IPS-20b (cell line): ENCODE measurements at regions not wholly inside any gene's neighbourhood (a gene's known extent, or its start where the extent isn't known, plus 50 kb on each side); places are given as distances from the start of the nearest gene placed in this dataset.

ENCODE experiments used
- H3K27ac ChIP-seq: one replicate; pipeline ENCODE4 v1.5.1; 2013; ENCODE audit warnings: low read length
- H3K27me3 ChIP-seq: 2 replicates; pipeline ENCODE4 v1.6.1; 2013; ENCODE audit warnings: mild to moderate bottlenecking, low read length, inconsistent platforms; ENCODE audit not compliant: insufficient read depth
- H3K36me3 ChIP-seq: 2 replicates; pipeline ENCODE4 v1.6.1; 2013; ENCODE audit warnings: low read depth, mild to moderate bottlenecking, inconsistent platforms, low read length, moderate library complexity; ENCODE audit not compliant: insufficient read depth
- H3K4me1 ChIP-seq: 2 replicates; pipeline ENCODE4 v1.6.1; 2013; ENCODE audit warnings: mild to moderate bottlenecking, control low read depth, inconsistent platforms, low read length, moderate library complexity; ENCODE audit not compliant: insufficient read depth
- H3K4me3 ChIP-seq: 2 replicates; pipeline ENCODE4 v1.5.1; 2013; ENCODE audit warnings: mild to moderate bottlenecking, low read length, inconsistent platforms
- H3K9ac ChIP-seq: 2 replicates; pipeline ENCODE4 v1.6.1; 2013; ENCODE audit warnings: low read depth, mild to moderate bottlenecking, inconsistent platforms, low read length, moderate library complexity
- H3K9me3 ChIP-seq: 2 replicates; pipeline ENCODE4 v1.6.1; 2013; ENCODE audit warnings: mild to moderate bottlenecking, low read depth, low read length, inconsistent platforms; ENCODE audit not compliant: insufficient read depth

DNA sequence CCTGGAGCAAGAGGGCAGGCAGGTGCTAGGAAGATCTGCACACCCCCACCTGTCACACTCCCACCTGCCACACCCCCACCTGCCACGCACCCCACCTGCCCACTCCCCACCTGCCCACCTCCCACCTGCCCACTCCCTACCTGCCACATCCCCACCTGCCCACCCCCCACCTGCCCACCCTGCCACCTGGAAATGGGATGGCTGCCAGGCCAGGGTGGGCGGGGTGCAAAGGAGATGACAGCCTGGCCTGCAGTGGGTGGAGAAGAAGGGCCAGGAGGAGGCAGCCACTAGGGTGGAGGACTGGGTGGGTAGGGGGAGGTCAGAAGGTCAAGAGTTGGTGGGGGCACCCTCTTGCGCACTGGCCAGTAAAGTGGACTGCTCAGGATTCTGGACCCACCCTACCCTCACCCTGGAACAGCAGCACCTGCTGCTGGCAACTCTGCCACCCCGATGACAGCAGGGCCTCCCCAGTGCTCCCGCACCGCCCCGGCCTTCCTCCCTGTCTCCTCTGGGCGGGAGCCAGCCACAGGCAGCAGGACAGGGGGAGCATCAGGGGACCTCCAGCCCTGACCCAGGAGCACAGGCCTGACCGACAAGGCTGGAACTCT is 66.8 kb upstream of the NKX1-1 start:
- Histone ChIP-seq H3K4me1 (no peaks in the 10 kb centered on the region), H3K36me3 (no peaks in the 10 kb centered on the region), H3K9ac (no peak overlapping the region), H3K27me3 (peaks cover 20% of the 10 kb centered on the region; the same call in 1 of the 2 replicates), H3K4me3 (no peak overlapping the region), H3K9me3 (no peaks in the 10 kb centered on the region), H3K27ac (no peak overlapping the region)

DNA sequence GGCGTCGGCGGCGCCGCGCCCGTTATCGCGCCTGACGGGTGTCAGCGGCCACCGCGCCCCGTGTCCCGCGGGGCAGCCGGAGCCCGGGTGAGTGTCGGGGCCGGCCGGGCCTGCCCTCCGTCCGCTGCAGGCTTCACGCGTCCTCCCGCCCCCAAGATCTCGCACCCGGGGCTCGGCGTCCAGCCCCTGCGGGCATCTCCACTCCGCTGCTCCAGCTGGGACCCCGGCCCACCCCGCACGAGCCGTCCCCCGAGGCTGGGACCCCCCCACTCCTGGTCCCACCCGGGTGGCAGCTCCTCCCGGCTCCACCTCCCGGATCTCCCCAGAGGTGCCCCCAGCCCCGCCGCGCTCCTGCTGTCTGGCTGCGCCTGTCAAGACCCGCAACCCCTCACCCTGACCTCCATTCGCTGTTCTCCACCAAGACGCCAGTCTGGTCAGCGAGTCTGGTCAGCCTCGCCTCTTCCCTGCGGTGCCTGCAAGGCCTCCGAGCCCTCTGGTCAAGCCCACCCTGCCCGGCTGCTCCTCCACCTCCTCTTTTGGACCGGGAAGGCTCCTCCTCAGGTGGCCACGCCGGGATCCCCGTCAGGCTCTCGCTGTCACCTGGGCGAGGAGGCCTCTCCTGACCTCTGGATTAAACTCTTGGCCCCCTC is 66.0 kb upstream of the NKX1-1 start:
- H3K4me3 ChIP-seq, result no peak overlapping the region
- no peaks in the 10 kb centered on the region for H3K9me3 ChIP-seq
- H3K27me3 ChIP-seq, result peaks cover 20% of the 10 kb centered on the region; the same call in 1 of the 2 replicates
- H3K36me3 ChIP-seq, result no peaks in the 10 kb centered on the region
- H3K9ac ChIP-seq, result no peak overlapping the region
- H3K27ac ChIP-seq, result no peak overlapping the region
- H3K4me1 ChIP-seq, result no peaks in the 10 kb centered on the region

DNA sequence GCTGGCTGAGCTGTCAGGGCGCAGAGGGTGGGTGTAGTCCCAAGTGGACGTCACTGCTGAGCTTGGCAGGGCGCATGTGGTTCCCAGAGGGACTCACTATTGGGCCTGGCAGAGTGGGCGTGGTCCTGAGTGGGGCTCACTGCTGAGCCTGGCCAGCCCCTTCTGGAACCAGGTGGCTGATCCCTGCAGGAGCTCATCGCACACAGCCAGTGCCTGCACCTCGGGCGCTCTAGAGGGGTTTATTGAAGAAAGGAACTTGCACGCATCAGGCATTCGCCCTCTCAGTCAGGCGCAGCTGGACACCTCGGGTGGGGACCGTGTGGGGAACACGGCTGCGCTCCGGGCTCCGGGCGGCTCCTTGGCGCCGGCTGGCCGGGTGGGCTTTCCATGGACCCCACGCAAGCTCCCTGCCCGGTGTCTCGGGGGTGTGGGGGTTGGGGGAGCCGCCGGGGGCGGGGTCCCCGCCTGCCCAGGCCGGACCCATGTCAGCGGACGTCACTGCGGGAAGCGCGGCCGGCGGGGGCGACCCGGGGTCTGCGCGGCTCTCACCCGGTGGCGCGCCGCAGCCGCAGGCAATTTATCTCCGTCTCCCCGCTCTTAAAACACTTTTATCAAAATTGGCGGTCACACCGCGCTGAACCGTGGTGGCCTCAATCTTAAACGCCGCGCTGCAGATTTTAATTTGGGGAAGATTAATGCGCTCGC is 65.4 kb upstream of the NKX1-1 start:
- Histone ChIP-seq H3K4me3 (no peak overlapping the region), H3K27me3 (peaks cover 20% of the 10 kb centered on the region; the same call in 1 of the 2 replicates)

DNA sequence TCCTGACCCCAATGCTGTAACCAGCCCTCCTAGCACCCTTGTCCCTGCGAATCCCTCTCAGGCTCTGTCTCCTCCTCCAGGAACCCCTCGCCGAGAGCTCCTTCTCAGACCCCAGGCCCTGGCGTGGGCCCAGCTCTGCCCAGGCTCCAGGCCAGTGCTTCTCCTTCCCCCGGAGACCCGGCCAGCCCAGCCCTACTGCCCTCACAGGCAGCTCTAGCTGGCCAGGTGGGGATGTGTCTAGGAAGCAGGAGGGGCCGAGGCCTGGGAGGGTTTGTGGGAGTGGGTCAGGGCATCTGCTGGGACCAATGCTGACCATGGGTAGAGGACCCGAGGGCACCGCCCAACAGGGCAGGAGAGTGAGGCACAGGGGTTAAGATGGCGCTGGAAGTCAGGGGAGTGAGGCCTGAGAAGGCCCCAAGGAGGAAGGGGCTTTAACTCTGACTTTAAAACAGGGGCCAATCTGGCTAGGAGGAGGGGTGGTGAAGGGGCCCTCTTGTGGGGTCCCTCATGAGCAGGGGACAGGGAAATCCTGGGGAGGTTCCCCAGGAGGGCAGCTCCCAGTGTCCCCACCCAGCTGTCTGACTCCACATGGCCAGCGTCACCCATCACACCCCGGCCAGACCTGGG is 64.7 kb upstream of the NKX1-1 start:
- Histone ChIP-seq H3K36me3 (no peaks in the 10 kb centered on the region), H3K9ac (no peak overlapping the region), H3K27ac (no peak overlapping the region), H3K4me1 (no peaks in the 10 kb centered on the region), H3K4me3 (no peak overlapping the region), H3K9me3 (no peaks in the 10 kb centered on the region), H3K27me3 (peaks cover 20% of the 10 kb centered on the region; the same call in 1 of the 2 replicates)

More for the DNA sequence above, 65.4 kb upstream of the NKX1-1 start:
- H3K4me1 ChIP-seq, result no peaks in the 10 kb centered on the region
- H3K27ac ChIP-seq, result no peak overlapping the region
- H3K36me3 ChIP-seq, result no peaks in the 10 kb centered on the region
- H3K9me3 ChIP-seq, result no peaks in the 10 kb centered on the region
- no peak overlapping the region for H3K9ac ChIP-seq

DNA sequence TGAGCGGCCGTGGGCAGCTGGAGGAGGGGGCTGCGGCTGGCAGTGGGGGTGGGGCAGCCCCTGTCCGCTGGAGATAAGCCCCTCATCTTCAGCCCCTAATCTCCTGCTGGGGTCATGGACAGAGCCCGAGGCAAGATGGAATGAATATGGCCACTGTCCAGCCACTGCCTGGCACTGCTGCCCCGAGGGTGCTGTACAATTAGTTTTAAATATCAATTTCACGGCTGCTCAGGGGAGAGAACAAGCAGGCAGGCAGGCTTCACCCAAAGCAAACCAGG is 64.1 kb upstream of the NKX1-1 start:
- Histone ChIP-seq H3K36me3 (no peaks in the 10 kb centered on the region), H3K9me3 (no peaks in the 10 kb centered on the region), H3K27ac (no peak overlapping the region), H3K4me3 (no peak overlapping the region), H3K9ac (no peak overlapping the region), H3K27me3 (peaks cover 20% of the 10 kb centered on the region; the same call in 1 of the 2 replicates), H3K4me1 (no peaks in the 10 kb centered on the region)

DNA sequence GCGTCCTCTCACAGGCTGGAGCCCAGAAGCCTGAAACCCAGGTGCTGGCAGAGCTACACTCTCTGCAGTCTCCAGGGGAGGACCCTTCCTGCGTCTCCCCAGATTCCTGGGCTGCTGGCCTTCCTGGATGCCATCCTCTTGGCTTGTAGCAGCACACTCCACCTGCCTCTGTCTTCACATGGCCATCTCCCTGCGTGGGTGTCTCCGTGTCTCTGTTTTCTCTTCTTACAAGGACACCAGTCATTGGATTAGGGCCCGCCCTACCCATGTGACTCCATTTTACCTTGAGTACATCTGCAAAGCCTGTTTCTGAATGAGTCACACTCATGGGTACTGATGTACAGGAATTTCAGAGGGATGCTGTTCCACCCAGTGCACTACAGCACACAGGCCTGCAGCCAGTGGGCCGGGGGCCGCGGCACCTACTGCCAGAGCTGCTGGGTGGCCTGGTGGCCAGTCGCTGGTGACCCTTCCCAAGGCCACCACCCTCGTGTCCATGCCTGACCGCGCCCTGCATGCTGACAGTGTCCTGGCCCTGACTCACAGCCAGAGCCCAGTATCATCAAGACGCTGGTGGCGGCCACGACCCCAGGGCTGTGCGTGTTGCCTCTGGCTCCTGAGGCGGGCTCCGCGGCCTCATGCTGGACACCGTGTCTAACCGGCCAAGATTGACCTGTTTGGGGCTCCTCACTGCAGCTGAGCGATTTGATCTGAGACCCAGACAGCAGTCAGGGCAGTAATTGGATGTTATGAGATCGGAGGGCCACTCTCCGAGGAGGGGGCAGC is 63.6 kb upstream of the NKX1-1 start:
- Histone ChIP-seq H3K9me3 (no peaks in the 10 kb centered on the region), H3K4me1 (no peaks in the 10 kb centered on the region), H3K36me3 (no peaks in the 10 kb centered on the region), H3K9ac (no peak overlapping the region), H3K27me3 (peaks cover 20% of the 10 kb centered on the region; the same call in 1 of the 2 replicates), H3K4me3 (no peak overlapping the region), H3K27ac (no peak overlapping the region)

DNA sequence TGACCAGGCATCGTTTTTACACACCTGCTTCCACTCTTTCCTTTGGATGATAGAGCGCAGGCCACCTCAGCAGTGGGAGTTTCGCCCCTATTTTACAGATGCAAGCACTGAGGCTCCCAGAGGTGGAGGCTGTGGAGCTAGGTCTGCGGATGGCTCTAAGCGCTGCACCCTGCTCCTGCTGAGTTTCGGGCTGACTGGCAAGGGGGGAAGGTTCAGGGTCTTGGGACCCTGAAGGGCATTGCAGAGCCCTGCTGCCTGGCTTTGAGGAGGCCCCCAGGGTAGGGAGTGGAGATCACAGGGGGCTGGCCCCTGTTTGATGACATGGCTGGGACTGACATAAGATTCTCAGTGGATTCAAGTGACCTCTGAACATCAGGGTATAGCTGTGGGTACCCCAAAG is 62.8 kb upstream of the NKX1-1 start:
- Histone ChIP-seq H3K4me1 (no peaks in the 10 kb centered on the region), H3K4me3 (no peak overlapping the region), H3K27me3 (peaks cover 20% of the 10 kb centered on the region; the same call in 1 of the 2 replicates), H3K9ac (no peak overlapping the region), H3K36me3 (no peaks in the 10 kb centered on the region), H3K27ac (no peak overlapping the region), H3K9me3 (no peaks in the 10 kb centered on the region)

DNA sequence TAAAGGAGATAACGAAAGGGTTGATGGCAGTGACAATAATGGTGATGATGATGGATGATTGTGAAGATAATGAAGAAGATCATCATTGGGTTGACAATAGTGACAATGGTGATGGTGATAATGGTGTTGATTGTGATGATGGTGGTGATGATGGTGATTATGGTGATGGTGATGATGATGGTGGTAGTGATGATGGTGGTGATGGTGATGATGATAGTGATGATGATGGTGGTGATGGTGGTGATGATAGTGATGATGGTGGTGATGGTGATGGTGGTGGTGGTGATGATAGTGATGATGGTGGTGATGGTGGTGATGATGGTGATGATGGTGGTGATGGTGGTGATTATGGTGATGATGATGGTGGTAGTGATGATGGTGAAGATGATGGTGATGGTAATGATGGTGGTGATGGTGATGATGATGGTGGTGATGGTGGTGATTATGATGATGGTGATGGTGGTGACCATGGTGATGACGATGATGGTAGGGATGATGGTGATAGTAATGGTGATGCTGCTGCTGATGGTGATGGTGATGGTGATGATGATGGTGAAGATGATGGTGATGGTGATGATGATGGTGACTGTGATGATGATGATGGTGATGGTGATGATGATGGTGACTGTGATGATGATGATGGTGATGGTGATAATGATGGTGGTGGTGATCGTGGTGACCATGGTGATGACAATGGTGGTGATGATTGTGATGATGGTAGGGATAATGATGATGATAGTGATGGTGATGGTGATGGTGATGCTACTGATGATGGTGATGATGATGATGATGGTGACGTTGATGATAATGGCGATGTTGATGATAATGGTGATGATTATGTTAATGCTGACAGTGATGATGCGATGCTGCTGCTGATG is 61.6 kb upstream of the NKX1-1 start:
- Histone ChIP-seq H3K27ac (no peak overlapping the region), H3K9ac (no peak overlapping the region), H3K4me1 (no peaks in the 10 kb centered on the region), H3K36me3 (no peaks in the 10 kb centered on the region), H3K4me3 (no peak overlapping the region), H3K27me3 (peaks cover 23% of the 10 kb centered on the region; the same call in 1 of the 2 replicates), H3K9me3 (no peaks in the 10 kb centered on the region)

DNA sequence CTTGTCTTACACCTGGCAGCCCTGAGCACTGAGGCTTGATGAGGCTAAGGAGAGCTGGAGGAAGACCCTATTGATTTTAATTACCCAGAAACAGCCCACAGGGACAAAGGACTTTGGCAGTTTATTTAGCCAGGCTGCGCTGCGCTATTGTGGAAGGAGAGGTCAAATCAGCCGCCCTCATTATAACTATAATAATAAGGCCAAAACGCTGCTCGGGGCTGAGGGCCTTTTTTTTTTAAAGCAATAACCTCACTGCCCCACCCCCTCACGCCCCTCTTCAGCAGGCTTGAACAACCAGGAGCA is 60.6 kb upstream of the NKX1-1 start:
- H3K9me3 ChIP-seq, result no peaks in the 10 kb centered on the region
- no peak overlapping the region for H3K27ac ChIP-seq
- H3K4me3 ChIP-seq, result no peak overlapping the region
- no peaks in the 10 kb centered on the region for H3K36me3 ChIP-seq
- no peak overlapping the region for H3K9ac ChIP-seq
- no peaks in the 10 kb centered on the region for H3K4me1 ChIP-seq
- peaks cover 22% of the 10 kb centered on the region for H3K27me3 ChIP-seq

DNA sequence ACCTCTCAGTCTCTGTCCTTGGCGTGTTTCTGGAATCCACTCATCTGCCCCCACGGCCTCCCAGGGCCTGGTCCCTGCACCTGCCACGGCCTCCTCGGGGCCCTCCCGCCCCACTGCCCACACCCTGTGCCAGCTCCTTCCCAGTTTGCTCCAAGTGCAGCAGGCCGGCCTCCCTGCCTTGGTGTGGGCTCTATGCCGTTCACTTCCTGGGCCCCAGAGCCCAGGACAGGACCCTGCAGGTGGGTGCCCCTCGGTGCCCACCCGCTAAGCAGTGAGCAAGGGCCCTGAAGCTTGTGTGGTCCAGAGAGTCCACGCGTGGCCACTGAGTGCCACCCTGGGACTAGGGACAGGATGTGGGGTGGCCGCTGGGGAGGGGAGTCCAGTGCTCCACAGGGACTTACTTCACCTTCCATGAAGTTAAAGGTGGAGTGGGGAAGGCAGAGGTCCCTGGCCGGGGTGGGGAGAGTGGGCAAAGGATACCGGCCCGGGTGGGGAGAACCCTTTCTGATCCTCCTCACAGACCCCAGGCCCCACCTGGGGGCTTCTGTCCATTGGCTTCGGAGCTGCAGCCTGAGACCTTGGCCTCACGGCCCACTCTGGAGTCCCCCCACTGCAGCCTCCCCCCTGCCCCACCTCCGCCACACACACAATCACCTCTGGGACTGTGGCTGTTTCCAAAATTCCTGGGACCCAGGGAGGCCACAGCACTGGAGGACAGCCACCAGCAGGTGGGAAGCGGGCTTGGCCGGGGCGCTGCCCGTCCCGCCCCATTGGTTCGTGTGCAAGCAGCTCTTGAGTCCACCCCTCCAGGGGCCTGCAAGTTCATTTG is 60.0 kb upstream of the NKX1-1 start:
- H3K9ac ChIP-seq, result no peak overlapping the region
- H3K27me3 ChIP-seq, result peaks cover 22% of the 10 kb centered on the region
- H3K4me1 ChIP-seq, result no peaks in the 10 kb centered on the region
- H3K9me3 ChIP-seq, result no peaks in the 10 kb centered on the region
- H3K4me3 ChIP-seq, result no peak overlapping the region
- H3K36me3 ChIP-seq, result no peaks in the 10 kb centered on the region
- H3K27ac ChIP-seq, result no peak overlapping the region
